GM12892 (cell line): ENCODE measurements at regions not wholly inside any gene's neighbourhood (a gene's known extent, or its start where the extent isn't known, plus 50 kb on each side); places are given as distances from the start of the nearest gene placed in this dataset.

Experiments
- POLR2A ChIP-seq: IDR thresholded peaks from 2 replicates; pipeline ENCODE4 v1.6.1; 2011; ENCODE audit warnings: low read depth, low read length, control low read depth
- TAF1 ChIP-seq: IDR thresholded peaks from 2 replicates; pipeline ENCODE4 v1.6.1; 2011; ENCODE audit warnings: low read depth, mild to moderate bottlenecking, control low read depth, low read length, borderline replicate concordance

- no peak for TF ChIP-seq POLR2A
- no peak for TF ChIP-seq TAF1
Observed at GRCh38 chr18:39846265-39846664, 2108.8 kb upstream of the PIK3C3 start.
